Dermis microvascular lymphatic vessel endothelial cell (primary cell): ENCODE measurements at regions not wholly inside any gene's neighbourhood (a gene's known extent, or its start where the extent isn't known, plus 50 kb on each side); places are given as distances from the start of the nearest gene placed in this dataset.
"Not testable (repeated sequence)": the region's sequence is repeated elsewhere in the genome, so short reads cannot be mapped to it uniquely, and the experiment has no call there.

ENCODE experiments used
- DNase-seq, 2 donors: peaks; one replicate each; pipeline versions ENCODE4 v3.0.0 to v3.0.0-alpha.2; 2010; ENCODE audit warnings: low read depth in 2 of 2

DNA sequence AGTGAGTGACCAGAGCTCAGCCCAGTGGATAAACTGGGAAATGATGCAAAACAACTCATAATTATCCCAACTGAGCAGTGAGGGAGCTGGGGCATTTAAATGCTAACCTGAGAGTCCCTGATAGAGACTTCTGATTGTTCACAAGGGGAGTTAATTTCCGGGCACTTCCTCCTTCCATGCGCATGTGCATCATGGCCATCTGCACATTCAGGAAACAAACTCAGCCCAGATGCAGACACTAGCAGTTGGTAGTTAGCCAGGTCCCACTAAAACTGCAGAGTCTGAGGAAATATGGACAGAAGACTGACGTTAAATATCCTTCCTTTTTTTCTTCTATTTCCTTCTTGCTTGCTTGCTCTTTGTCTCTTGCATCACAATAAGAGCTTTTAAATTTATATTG, 852.1 kb upstream of the LRRC4C start:
- no peak for DNase-seq

DNA sequence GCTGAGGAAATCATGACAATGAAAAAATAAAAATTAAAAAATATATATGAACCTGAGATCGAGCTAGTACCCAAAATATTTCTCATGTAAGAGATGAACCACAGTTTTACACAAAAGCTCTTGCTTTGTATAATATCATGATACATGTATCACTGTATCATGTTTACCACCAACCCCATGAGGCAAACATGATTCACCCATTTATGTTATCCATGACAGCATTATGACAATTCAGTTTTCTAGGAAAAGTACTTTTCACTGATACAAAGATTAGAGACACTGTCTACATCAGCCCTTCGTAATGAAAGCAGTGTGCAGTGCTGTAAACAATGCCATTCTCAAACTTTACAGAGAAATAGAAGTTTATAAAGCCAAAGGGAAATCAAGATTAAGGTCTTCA, 852.5 kb upstream of the LRRC4C start:
- no peak for DNase-seq

DNA sequence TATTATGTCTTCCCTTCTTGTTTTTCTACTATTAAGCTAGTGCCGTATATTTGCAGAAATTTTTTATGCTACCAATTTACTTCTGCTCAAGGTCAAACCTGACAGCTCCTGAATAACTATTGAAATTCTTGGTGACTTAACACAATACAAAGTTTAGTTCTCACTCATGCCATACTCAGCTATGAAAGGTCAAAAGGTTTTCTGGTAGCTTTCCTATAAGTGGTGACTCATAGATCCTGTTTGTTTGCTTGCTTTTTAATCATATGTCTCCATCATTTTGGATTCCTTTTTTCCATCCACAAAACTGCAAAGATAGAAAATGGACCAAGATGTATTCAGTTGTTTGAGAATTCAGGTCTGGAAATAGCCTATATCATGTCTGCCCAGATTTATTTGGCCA, 855.8 kb upstream of the LRRC4C start:
- DNase-seq: no peak

DNA sequence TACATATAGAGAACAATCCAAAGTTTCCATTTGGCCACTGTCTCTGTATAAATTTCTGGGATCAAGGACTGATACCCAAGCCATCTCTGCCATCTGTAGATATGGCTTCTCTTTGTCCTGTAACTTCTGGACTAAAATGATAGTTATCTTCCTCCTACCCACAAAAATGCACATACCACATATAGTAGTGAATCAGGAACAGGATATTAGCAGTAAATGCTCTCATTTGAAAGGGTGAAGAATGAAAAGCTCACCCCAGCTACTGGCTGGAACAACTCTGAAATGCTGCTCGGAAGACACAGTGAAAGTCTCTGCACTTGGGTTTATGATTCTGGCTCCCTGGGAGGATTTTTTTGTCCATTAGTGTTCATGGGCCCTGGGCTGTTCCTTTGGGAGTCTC, 856.4 kb upstream of the LRRC4C start:
- no peak for DNase-seq

DNA sequence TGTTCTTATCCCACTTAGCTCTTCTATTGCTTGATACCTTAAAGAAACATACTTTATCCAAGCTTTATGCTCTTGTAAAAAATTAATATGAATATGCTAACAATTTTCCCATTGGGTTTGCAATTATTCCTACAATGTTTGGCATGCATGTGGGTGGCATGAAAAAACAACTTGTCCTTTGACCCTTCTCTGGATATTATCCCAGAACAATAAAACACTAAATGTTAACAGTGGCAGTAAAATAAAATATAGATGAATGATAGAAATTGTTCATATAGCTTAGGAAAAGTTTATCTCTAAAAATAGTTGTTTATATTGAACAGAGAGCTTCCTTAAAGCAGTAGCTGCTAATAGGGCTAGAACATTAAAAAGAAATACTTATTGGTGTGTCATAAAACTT, 860.5 kb upstream of the LRRC4C start:
- no peak for DNase-seq

DNA sequence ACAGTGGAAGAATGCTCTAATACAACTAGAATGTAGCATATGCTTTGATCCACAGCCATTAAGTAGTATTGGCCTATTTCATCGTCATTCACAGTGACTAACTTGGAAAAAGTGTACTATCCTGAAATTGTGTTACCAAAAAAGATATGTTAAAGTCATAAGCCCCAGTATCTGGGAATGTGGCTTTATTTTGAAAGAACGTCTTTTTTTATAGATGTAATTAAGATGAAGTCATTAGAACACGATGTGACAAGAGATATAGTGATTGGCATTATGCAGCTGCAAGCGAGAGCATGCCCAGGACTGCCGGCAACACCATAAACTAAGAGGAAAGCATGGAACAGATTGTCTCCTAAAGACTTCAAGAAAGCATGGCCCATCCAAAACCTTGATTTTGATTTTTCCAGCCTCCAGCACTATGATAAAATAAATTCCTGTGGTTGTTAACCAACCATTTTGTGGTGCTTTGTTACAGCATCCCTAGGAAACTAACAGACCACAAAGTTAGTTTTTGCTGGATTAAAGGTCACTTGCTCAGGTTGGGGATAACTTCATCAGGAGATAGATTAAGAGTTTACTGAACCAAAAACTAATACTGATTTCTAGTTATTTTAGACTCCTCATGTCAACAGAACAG, 870.6 kb upstream of the LRRC4C start:
- no peak for DNase-seq

DNA sequence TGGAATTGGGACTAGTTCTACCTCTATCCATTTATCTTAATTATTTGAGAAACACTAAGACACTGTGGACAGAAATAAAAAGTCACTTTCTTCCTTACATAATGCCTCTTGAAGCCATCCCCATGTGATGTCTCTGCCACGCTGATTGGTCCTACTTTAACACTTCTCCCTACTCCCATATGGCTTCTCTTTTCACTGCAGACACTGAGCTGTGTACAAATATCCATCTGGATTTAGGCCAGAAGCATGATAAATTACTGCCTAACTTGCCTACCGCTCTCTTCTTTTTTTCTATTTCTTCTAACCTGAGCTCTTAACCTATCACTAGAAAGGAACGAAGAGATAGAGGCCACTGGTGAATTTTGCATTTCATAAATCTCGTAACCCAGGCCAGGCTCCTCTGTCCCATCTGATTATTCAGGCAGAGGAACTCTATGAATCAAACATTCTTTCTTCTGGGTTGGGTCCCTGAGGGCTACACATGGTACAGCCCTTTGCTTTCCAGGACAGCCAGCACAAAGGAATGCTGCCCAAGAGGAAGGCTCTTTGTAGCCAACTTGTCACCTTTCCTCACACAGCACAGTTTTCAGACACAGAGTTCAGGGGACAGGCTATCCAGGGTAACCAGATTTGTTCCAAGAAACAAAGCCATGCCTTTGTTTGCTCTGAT, 878.5 kb upstream of the LRRC4C start:
- no peak for DNase-seq

DNA sequence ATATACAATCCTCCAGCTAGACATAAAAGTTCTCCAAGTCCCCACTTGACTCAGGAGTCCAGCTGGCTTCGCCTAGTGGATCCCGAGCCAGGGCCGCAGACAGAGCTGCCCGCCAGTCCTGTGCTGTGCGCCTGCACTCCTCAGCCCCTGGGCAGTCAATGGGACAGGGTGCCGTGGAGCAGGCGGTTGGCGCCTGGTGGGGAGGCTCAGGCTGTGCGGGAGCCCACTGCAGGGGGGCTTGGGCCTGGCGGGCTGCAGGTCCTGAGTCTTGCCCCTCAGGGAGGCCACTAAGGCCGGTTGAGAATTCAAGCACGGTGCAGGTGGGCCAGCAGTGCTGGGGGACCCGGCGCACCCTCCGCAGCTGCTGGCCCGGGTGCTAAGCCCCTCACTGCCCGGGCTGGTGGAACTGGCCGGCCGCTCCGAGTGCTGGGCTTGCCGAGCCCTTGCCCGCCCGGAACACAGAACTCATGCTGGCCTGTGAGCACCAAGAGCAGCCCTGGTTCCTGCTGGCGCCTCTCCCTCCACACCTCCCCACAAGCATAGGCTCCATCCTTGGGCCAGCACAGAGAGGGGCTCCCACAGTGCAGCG, 884.8 kb upstream of the LRRC4C start:
- no peak for DNase-seq

DNA sequence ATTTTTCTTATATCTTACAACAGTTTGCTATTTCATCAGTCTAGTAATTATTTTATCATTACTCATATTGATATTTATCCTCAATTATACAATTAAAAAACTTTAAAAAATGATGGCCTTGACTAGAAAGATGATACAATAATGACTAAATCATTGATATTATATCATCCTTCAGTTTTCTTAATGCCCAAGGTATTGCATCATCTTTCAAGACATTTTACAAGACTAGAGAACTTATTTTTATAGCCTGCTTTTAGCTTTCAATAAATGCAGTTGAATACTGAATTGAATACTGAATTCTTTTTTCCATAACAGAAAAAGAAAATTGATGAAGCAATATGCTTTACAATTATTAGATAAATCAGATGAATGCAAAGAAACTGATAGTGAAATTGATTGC, 886.5 kb upstream of the LRRC4C start:
- no peak for DNase-seq

DNA sequence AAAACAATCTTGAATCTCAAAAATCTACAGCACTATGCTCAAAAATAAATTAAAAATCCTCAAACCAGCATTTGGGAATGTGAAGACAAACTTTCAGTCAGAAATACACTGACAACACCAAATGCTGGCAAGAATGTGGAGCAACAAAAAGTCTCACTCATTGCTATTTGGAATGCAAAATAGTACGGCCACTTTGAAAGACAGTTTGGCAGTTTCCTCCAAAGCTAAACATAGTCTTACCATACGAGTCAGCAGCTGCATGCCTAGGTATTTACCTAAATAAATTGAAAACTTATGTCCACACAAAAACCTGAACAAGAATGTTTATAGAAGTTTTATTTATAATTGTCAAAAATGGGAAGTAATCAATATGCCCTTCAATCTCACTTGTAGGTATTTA, 904.2 kb upstream of the LRRC4C start:
- no peak for DNase-seq

DNA sequence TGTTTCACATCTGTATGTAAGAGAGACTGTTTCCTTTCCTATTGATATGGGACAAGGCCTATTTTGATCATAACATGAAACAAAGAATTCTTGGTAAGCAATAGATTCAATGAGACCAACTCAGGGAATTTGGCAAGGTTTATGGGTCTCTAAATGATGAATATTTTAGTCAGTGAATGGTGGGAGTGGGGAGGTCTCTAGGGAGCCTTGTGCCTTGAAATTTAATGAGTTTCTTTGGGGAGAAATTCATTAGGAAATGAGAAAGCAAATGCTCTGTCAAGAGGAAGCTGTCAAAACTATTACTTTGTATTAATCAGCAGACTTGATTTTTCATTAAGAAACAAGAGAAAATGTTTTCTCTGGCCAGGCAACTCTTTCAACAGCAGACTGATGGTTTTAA, 921.7 kb upstream of the API5 start:
- no peak for DNase-seq

DNA sequence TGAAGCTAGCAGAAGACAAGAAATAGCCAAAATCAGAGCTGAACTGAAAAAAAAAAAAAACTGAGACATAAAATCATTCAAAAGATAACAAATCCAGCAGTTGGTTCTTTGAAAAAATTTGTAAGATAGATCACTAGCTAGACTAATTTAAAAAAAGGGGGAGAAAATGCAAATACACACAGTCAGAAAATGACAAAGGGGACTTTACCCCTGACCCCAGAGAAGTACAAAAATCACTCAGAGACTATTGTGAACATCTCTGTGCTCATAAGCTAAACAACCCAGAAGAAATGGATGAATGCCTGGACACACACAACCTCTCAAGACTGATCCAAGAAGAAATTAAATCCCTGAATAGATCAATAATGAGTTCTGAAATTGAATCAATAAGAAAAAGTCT, 914.3 kb upstream of the API5 start:
- DNase-seq: no peak

DNA sequence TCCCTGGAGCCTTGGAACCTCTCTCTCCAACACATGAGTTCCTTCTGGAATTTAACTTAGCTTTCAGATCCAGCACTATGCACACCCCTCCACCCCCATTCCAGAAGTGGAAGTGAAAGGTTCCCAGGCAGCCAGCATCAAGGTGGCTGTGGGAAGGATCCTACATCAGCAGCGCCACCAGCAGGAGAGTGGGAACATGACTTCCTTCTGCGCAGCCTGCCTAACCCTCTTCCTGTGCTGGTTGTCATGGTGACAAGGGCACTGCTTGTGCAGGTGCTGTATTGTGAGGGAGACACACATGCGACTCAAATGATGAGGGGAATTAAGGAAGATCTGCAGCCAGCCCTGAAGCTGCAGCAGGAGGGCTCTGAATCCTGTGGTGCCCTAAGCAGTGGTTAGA, 904.5 kb upstream of the API5 start:
- no peak for DNase-seq

DNA sequence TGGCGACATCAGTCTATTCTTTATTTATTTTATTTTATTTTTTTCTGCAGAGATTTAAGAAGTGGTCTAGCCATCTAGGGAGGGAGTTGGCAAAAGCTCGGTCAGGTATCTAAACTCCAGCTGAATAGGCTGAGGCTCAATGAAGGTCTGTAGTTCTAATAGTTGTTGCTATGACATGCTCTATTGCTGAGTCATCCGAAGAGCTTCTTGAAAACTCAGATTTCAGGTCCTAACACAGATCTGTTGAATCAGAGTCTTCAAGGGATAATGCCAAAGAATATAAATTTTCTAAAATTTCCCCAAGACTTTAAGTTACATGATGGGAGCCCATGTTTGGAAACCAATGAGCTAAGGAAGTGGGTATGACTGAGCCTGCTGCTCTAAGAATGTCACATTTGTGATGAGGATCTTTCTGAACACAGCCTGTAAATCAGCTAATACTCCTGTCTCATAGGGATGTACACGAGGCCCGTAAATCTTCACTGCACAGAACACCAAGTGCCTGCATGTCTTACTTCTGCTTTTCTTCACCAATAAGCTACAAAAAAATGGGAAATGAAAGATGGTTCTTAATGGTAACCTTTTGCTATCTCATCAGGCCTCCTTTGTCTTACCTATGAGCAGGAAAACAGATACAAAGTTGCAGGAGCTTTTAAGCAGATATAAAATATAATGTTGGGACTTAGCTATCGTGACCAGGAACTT, 901.4 kb upstream of the API5 start:
- DNase-seq: no peak

DNA sequence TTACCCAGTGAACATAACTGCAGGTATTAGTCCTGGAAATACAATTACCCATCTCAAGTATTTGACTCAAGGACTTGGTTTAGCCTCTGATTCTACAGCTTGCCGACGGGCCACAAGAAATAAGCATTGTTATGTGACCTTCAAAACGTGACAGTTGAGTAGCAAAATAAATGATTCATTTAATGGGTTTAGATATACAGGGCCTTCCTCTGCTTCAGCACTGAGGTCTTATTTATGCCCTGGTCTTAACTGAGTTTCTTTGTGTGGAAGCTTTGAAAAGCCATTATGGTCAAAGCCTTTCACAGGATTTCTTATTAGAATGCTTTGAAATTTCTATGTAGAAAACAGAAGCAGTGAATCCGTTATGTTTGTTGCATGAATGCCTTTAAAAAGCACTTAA, 899.2 kb upstream of the API5 start:
- DNase-seq: no peak

DNA sequence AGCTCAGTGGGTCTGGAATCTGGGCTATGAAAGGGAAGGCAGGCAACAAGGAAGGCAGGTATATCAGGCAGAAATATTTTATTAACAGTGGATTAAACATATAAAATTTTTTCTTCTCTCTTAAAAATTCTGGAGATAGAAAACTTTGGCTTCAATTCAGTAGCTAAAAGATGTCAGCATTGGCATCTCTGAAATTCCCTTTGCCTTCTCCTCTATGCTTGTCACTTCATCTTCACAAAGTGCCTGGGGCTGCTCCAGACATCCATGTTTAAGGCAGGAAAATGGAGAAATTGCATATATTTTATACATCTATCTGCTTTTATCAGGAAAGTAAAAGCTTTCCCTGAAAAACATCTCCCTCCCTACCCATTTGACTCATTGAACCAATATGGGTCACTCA, 894.1 kb upstream of the API5 start:
- no peak for DNase-seq

DNA sequence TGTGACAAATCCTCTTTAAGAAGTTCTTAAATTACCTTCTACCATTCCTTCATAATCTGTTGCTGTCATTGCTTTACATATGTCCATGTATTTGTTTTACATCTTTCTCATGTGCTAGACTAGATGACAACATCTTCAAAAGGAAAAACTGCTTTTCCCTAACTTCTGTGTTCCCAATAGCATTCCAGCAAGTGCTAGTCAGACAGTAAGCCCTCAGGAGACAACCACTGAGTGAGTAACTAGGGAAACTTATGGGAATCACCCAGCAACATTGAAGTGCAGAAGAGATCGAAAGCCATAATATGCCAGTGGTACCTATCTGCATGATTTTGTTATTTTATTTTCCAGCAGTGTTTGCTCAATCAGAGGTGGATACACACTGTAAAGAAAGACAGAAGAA, 889.7 kb upstream of the API5 start:
- DNase-seq: no peak

DNA sequence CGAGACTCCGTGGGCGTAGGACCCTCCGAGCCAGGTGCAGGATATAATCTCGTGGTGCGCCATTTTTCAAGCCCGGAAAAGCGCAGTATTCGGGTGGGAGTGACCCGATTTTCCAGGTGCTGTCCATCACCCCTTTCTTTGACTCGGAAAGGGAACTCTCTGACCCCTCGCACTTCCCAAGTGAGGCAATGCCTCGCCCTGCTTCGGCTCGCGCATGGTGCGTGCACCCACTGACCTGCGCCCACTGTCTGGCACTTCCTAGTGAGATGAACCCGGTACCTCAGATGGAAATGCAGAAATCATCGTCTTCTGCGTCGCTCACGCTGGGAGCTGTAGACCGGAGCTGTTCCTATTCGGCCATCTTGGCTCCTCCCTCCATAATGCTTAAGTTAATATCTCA, 876.9 kb upstream of the API5 start:
- not testable (repeated sequence) for DNase-seq

DNA sequence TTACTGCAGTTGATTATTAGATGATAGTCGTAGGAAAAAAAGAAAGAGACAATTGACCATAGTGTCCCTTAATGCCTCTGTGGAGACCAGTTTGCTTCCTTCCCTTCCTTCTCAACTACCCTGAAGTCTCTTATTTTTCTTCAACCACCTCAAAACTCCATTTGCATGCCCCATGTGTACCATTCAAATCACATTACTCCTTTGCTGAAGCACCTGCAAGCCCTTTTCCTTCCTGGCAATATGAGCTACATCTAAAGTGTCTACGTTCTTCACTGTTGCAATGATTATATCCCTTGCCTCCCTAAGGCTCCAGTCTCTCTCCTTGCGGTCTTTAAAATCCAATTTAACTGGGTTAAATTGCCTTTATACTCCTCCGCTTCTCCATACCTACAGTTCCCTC, 867.4 kb upstream of the API5 start:
- DNase-seq: no peak

DNA sequence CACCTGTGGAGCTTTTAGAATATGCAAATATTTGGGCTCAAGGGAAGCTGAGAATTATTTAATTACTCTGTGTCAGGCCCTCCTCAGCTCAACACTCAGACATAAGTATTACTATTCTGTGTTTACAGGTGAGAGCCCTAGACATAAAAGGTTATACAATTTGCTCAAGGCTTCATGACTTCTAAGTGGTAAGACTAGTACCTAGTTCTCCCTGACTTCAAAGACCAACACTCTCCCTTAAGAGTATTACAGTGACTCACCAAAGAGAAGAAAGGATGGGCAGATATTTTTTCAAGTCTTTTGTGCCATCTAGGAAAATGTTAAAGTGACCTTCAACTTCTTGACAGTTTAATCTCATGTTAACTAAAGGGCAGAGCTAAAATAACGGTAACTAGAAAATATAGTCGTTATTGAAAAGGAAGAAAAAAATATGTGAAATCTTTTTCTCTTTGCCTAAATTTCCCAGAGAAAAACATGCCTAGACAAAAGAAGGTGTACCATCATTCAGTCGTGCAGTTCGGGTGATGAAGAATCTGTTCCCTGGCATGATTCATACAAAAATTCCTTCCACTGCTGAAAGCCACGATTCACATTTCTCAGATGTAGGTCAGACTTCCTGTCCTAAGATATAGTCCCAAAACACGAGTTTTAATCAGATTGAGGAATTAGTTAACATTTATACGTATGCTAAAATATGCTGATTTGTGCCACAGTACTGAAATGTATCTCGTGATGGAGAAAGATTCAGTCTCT, 849.1 kb upstream of the API5 start:
- no peak for DNase-seq

DNA sequence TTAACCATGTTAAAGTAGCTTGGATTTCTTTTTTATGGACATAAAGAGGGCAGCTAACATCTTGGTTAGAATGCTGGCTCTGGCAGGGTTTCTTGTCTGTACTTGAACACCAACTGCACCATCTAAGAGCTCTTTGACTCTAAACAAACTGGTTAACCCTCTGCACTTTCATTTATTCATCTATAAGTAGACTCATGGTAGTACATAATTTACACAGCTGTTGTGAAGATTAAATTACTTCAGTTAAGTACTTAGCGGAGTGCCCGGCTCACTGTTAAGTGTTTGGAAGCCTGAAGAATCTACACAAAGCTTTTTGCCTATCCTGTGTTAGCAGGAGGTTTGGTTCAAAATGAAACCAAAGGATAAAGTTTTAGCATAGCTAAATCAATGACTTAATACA, 846.2 kb upstream of the API5 start:
- DNase-seq: no peak

DNA sequence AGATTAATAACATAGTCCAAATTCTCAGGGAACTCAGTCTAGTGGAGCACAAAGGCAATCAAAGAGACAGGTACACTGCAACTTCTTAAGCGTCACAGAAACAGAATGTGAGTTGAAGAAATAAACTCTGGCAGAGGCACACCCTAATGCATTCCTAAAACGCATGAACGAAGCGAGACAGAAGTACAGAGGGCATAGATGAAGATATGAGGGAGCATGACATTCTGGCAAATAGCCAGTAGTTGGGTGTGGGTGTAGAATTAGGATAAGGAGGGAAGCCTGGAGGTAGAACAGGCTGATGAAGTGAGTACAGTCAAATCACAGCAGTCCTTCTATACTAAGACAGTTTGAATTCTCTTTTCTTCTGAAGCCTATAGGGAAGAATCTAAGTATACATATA, 838.7 kb upstream of the API5 start:
- no peak for DNase-seq
